Esophagus muscularis mucosa (tissue), 4 donors: ENCODE measurements at regions not wholly inside any gene's neighbourhood (a gene's known extent, or its start where the extent isn't known, plus 50 kb on each side); places are given as distances from the start of the nearest gene placed in this dataset.

ENCODE experiments used
- EP300 ChIP-seq: sonication (generic); formaldehyde crosslinking; IDR thresholded peaks from one replicate; pipeline ENCODE4 v1.6.1; 2017; ENCODE audit warnings: antibody characterized with exemption
- POLR2A ChIP-seq: fragments of 450-650 bp; IDR thresholded peaks from one replicate; pipeline ENCODE4 v1.6.1; 2017; ENCODE audit warnings: antibody characterized with exemption, moderate library complexity, mild to moderate bottlenecking, low read depth
- POLR2AphosphoS5 ChIP-seq, 2 donors: sonication (generic); formaldehyde crosslinking; IDR thresholded peaks; one replicate each; pipeline ENCODE4 v1.6.1; 2017; ENCODE audit warnings: antibody characterized with exemption in 2 of 2
- TF ChIP-seq, protein P1 (sequence below), 3 experiments: fragments of 200-600 bp in 2 of 3; fragments of 450-650 bp in 1 of 3; sonication (generic) in 2 of 3; IDR thresholded peaks; one replicate each; pipeline ENCODE4 v1.5.1; 2017 to 2019; ENCODE audit warnings: antibody characterized with exemption in 3 of 3, mild to moderate bottlenecking in 2 of 3, moderate library complexity in 1 of 3

DNA sequence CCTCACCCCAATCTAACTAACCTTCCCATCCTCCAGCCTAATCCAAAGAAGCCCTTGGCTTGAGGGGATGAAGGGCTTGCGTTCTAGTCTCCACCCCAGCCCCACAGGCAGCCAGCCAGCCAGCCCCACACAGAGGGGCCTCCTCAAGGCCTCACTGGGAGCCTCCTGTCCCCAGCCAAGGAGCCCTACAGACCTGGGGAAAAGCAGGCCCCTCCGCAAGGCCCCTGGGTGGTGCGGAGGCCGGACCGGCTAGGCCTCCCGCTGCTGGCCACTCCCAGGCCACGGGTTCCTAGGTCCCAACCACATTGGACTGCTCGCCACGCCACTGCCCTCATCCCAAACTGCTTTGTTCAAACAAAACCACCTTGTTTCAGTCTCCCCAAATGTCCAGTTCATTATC is 78.0 kb downstream of the ZIC5 start:
- TF ChIP-seq POLR2A (no peak), EP300 (no peak), POLR2AphosphoS5 (IDR thresholded peaks at IDR 0.05) (no peak)
- TF ChIP-seq, protein P1, sequence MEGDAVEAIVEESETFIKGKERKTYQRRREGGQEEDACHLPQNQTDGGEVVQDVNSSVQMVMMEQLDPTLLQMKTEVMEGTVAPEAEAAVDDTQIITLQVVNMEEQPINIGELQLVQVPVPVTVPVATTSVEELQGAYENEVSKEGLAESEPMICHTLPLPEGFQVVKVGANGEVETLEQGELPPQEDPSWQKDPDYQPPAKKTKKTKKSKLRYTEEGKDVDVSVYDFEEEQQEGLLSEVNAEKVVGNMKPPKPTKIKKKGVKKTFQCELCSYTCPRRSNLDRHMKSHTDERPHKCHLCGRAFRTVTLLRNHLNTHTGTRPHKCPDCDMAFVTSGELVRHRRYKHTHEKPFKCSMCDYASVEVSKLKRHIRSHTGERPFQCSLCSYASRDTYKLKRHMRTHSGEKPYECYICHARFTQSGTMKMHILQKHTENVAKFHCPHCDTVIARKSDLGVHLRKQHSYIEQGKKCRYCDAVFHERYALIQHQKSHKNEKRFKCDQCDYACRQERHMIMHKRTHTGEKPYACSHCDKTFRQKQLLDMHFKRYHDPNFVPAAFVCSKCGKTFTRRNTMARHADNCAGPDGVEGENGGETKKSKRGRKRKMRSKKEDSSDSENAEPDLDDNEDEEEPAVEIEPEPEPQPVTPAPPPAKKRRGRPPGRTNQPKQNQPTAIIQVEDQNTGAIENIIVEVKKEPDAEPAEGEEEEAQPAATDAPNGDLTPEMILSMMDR (IDR thresholded peaks at IDR 0.05), result no peak
